Epithelial cell of proximal tubule (primary cell): ENCODE measurements at regions not wholly inside any gene's neighbourhood (a gene's known extent, or its start where the extent isn't known, plus 50 kb on each side); places are given as distances from the start of the nearest gene placed in this dataset.

Experiments
- DNase-seq: peaks from one replicate; pipeline ENCODE4 v3.0.0-alpha.2; 2011; ENCODE audit warnings: low read depth
- H3K4me3 ChIP-seq: 2 replicates; pipeline ENCODE4 v1.5.1; 2011; ENCODE audit warnings: low read depth, mild to moderate bottlenecking, low read length
- CTCF ChIP-seq: conservative IDR thresholded peaks from 2 replicates; pipeline ENCODE4 v1.5.1; 2012; ENCODE audit warnings: low read depth, mild to moderate bottlenecking, low read length

GRCh38 chr9:16329671-16330113, 540.8 kb downstream of the BNC2 start:
- no peak for DNase-seq
- no peak for TF ChIP-seq CTCF
- no peak overlapping the region for H3K4me3 ChIP-seq

- H3K4me3 ChIP-seq, result no peak overlapping the region
- TF ChIP-seq CTCF, result no peak
- DNase-seq, result no peak
Observed at GRCh38 chr9:16331031-16331430, 539.4 kb downstream of the BNC2 start.

- DNase-seq, result no peak
- H3K4me3 ChIP-seq, result no peak overlapping the region
- TF ChIP-seq CTCF, result no peak
Observed at GRCh38 chr9:16331527-16331926, 538.9 kb downstream of the BNC2 start.

GRCh38 chr9:16333691-16334090, 536.8 kb downstream of the BNC2 start:
- no peak for TF ChIP-seq CTCF
- DNase-seq, result no peak

GRCh38 chr9:16335788-16336580, 534.5 kb downstream of the BNC2 start:
- TF ChIP-seq CTCF, result no peak
- peak; percentile 97 for DNase-seq
- H3K4me3 ChIP-seq, result no peak overlapping the region

More at GRCh38 chr9:16333691-16334090, 536.8 kb downstream of the BNC2 start:
- H3K4me3 ChIP-seq, result no peak overlapping the region

GRCh38 chr9:16336833-16337232, 533.6 kb downstream of the BNC2 start:
- no peak for TF ChIP-seq CTCF
- H3K4me3 ChIP-seq, result no peak overlapping the region
- no peak for DNase-seq

GRCh38 chr9:16337322-16338029, 533.0 kb downstream of the BNC2 start:
- no peak for TF ChIP-seq CTCF
- no peak overlapping the region for H3K4me3 ChIP-seq
- peak; percentile 99 for DNase-seq
